GM23248 (cell line): ENCODE measurements at regions not wholly inside any gene's neighbourhood (a gene's known extent, or its start where the extent isn't known, plus 50 kb on each side); places are given as distances from the start of the nearest gene placed in this dataset.

ENCODE experiments used
- DNase-seq: peaks from one replicate; pipeline ENCODE4 v3.0.0-alpha.2; 2015
- H2AFZ ChIP-seq: fragments of 200-600 bp; sonication (generic); 2 replicates; pipeline ENCODE4 v1.6.1; 2016; ENCODE audit warnings: antibody characterized with exemption
- H3F3A ChIP-seq: fragments of 200-600 bp; sonication (generic); 2 replicates; pipeline ENCODE4 v1.6.1; 2016; ENCODE audit warnings: mild to moderate bottlenecking, antibody characterized with exemption, mixed run types; ENCODE audit not compliant: insufficient read depth
- H3K27ac ChIP-seq: fragments of 200-600 bp; sonication (generic); 2 replicates; pipeline ENCODE4 v1.5.1; 2016; ENCODE audit warnings: mild to moderate bottlenecking
- H3K27me3 ChIP-seq: fragments of 200-600 bp; sonication (generic); replicated peaks from 2 replicates; pipeline ENCODE4 v1.6.1; 2016; ENCODE audit warnings: mild to moderate bottlenecking; ENCODE audit not compliant: insufficient read depth
- H3K36me3 ChIP-seq: fragments of 200-600 bp; sonication (generic); 2 replicates; pipeline ENCODE4 v1.6.1; 2016; ENCODE audit warnings: low read depth, mild to moderate bottlenecking
- H3K4me1 ChIP-seq: fragments of 200-600 bp; sonication (generic); 2 replicates; pipeline ENCODE4 v1.6.1; 2016; ENCODE audit warnings: mild to moderate bottlenecking; ENCODE audit not compliant: insufficient read depth
- H3K4me2 ChIP-seq: fragments of 200-600 bp; sonication (generic); one replicate; pipeline ENCODE4 v1.6.1; 2016; ENCODE audit warnings: mild to moderate bottlenecking; ENCODE audit not compliant: unreplicated experiment
- H3K4me3 ChIP-seq: fragments of 200-600 bp; sonication (generic); 2 replicates; pipeline ENCODE4 v1.5.1; 2016; ENCODE audit warnings: mild to moderate bottlenecking
- H3K79me2 ChIP-seq: fragments of 200-600 bp; sonication (generic); 2 replicates; pipeline ENCODE4 v1.6.1; 2016; ENCODE audit warnings: mild to moderate bottlenecking; ENCODE audit not compliant: insufficient read depth
- H3K9ac ChIP-seq: fragments of 200-600 bp; sonication (generic); 2 replicates; pipeline ENCODE4 v1.6.1; 2016; ENCODE audit warnings: mild to moderate bottlenecking
- H3K9me2 ChIP-seq: fragments of 200-600 bp; sonication (generic); 2 replicates; pipeline ENCODE4 v1.6.1; 2016; ENCODE audit warnings: mixed run types, mild to moderate bottlenecking, moderate library complexity; ENCODE audit not compliant: insufficient read depth
- H3K9me3 ChIP-seq: fragments of 200-600 bp; sonication (generic); one replicate; pipeline ENCODE4 v1.6.1; 2017; ENCODE audit warnings: low read depth
- H4K20me1 ChIP-seq: fragments of 200-600 bp; sonication (generic); 2 replicates; pipeline ENCODE4 v1.6.0; 2016; ENCODE audit not compliant: insufficient read depth
- EZH2 ChIP-seq: fragments of 200-600 bp; sonication (generic); IDR thresholded peaks from 2 replicates; pipeline ENCODE4 v1.6.1; 2018; ENCODE audit warnings: antibody characterized with exemption, mild to moderate bottlenecking; ENCODE audit not compliant: insufficient read depth, poor library complexity, severe bottlenecking
- EZH2phosphoT487 ChIP-seq: fragments of 200-600 bp; sonication (generic); IDR thresholded peaks from 2 replicates; pipeline ENCODE4 v1.6.1; 2018; ENCODE audit warnings: antibody characterized with exemption, moderate library complexity, mild to moderate bottlenecking, low read depth; ENCODE audit not compliant: insufficient read depth
- WGBS, 2 experiments: methylation state at CpG; one replicate each; pipeline ENCODE4 v1.1.6; 2015 to 2017; ENCODE audit warnings: low lambda C conversion rate in 2 of 2, low coverage in 1 of 2; ENCODE audit errors: missing lambda C conversion rate in 2 of 2; 5-methylcytosine and 5-hydroxymethylcytosine counted together
- in situ Hi-C: fragments of 300-500 bp; cut with MboI; formaldehyde crosslinking; loops from 2 replicates; pipeline ENCODE4 v1.15.0; 2020

DNA sequence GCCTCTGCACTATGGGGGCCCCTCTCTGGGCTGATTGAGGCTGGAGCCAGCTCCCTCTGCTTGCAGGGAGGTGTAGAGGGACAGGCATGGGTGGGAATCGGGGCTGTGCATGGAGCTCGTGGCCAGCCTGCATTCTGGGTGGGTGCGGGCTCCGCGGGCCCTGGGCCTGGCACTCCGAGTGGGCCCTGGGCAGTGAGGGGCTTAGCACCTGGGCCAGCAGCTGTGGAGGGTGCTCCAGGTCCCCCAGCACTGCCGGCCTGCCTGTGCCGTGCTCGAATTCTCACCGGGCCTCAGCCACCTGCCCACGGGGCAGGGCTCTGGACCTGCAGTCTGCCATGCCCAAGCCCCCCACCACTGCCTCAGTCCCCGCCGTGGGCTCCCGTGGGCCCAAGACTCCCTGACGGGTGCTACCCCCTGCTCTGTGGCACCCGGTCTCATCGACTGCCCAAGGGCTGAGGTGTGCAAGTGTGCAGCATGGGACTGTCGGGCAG is 681.2 kb downstream of the PDHA2 start:
- no peak overlapping the region for H3K4me2 ChIP-seq
- no peaks in the 10 kb centered on the region for H3K36me3 ChIP-seq
- no peak for DNase-seq
- TF ChIP-seq EZH2 = no peak
- no peak for TF ChIP-seq EZH2phosphoT487
- 43 to 50% methylated on average over 18 of the region's 18 CpGs for WGBS, 2 experiments
- peaks cover 3% of the 10 kb centered on the region for H3K9me3 ChIP-seq
- H2AFZ ChIP-seq = no peak overlapping the region
- no peaks in the 10 kb centered on the region for H3K9me2 ChIP-seq
- no peaks in the 10 kb centered on the region for H3F3A ChIP-seq
- in situ Hi-C loops = no loop called here
- no peaks in the 10 kb centered on the region for H3K27me3 ChIP-seq
- no peak overlapping the region for H3K27ac ChIP-seq
- no peak overlapping the region for H3K9ac ChIP-seq
- H3K4me1 ChIP-seq = no peaks in the 10 kb centered on the region
- H3K4me3 ChIP-seq = no peak overlapping the region
- no peaks in the 10 kb centered on the region for H4K20me1 ChIP-seq
- no peaks in the 10 kb centered on the region for H3K79me2 ChIP-seq

DNA sequence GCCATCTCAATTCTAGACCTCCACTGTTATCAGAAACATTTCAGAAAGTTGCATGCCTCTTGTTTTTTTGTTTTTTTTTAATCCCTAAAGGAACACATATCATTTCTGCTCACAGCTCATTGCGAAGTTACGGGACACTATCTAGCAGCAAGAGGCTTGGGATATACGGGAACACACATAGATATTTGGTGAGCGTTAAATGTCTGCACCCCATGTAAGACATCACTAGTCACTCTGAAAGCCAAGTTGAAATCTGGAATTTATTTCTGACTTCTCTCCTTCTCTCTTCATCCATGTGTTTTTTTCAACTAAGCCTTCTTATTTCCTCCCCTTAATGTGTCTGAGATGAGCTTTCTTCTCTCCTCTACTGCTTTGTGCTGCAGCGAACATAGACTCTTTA is 683.7 kb downstream of the PDHA2 start:
- no peaks in the 10 kb centered on the region for H3K79me2 ChIP-seq
- no peaks in the 10 kb centered on the region for H4K20me1 ChIP-seq
- no peaks in the 10 kb centered on the region for H3K9me2 ChIP-seq
- no peaks in the 10 kb centered on the region for H3F3A ChIP-seq
- no peaks in the 10 kb centered on the region for H3K9me3 ChIP-seq
- H2AFZ ChIP-seq = no peak overlapping the region
- H3K9ac ChIP-seq = no peak overlapping the region
- DNase-seq = no peak
- no peaks in the 10 kb centered on the region for H3K4me1 ChIP-seq
- WGBS, 2 experiments = 1 to 6% methylated on average over 5 of the region's 5 CpGs
- H3K4me2 ChIP-seq = no peak overlapping the region
- no peaks in the 10 kb centered on the region for H3K36me3 ChIP-seq
- no peak for TF ChIP-seq EZH2phosphoT487
- no peak for TF ChIP-seq EZH2
- in situ Hi-C loops = no loop called here
- H3K27me3 ChIP-seq = no peaks in the 10 kb centered on the region
- H3K27ac ChIP-seq = no peak overlapping the region
- H3K4me3 ChIP-seq = no peak overlapping the region

DNA sequence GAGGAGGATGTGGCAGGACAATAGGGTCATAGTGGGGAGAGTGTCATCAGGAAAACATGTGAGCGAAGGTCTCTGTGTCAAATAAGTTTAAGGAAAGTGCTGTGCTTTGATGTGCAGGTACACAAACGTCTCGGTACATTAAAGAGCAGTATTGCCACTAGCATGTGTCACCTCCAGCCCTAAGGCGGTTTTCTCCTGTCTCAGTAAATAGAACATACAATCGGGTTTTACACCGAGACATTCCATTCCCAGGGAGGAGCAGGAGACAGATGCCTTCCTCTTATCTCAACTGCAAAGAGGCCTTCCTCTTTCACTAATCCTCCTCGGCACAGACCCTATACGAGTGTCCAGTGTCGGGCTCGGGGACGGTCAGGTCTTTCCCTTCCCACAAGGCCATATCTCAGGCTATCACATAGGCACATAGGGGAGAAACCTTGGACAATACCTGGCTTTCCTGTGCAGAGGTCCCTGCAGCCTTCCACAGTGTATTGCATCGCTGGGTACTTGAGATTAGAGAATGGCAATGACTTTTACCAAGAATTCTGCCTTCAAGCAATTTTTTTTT is 684.5 kb downstream of the PDHA2 start:
- in situ Hi-C loops = no loop called here
- no peaks in the 10 kb centered on the region for H3K4me1 ChIP-seq
- no peaks in the 10 kb centered on the region for H3K9me3 ChIP-seq
- DNase-seq = no peak
- no peaks in the 10 kb centered on the region for H3K36me3 ChIP-seq
- no peak overlapping the region for H2AFZ ChIP-seq
- H3K4me3 ChIP-seq = no peak overlapping the region
- H3K27ac ChIP-seq = no peak overlapping the region
- H3K4me2 ChIP-seq = no peak overlapping the region
- H3K79me2 ChIP-seq = no peaks in the 10 kb centered on the region
- H3K9me2 ChIP-seq = no peaks in the 10 kb centered on the region
- no peak for TF ChIP-seq EZH2
- no peak for TF ChIP-seq EZH2phosphoT487
- no peak overlapping the region for H3K9ac ChIP-seq
- no peaks in the 10 kb centered on the region for H3F3A ChIP-seq
- H4K20me1 ChIP-seq = no peaks in the 10 kb centered on the region
- no peaks in the 10 kb centered on the region for H3K27me3 ChIP-seq
- 34% methylated on average over 12 of the region's 12 CpGs for WGBS, 2 experiments

DNA sequence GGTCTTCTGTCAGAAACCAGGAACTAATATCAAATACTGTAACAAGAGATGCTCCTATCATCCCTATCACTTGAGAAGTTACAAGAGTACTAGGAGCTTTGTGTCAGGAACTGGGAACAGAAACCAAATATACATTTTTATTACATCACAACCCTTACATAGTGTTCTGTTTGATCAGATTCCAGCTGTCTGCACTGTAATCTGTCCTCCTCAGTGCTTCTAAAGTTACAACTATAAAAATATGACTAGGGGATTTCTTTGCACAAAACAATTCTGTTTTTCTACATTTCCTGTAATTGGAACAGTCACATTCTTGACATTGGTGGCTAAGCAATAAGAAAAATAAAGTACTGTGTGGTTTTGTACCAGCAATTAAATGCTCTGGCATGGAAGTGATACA is 686.0 kb downstream of the PDHA2 start:
- no peak overlapping the region for H2AFZ ChIP-seq
- H3K4me1 ChIP-seq = no peaks in the 10 kb centered on the region
- H3K9ac ChIP-seq = no peak overlapping the region
- no peak for TF ChIP-seq EZH2phosphoT487
- H3F3A ChIP-seq = no peaks in the 10 kb centered on the region
- H3K4me2 ChIP-seq = no peak overlapping the region
- in situ Hi-C loops = no loop called here
- H3K27ac ChIP-seq = no peak overlapping the region
- H3K9me2 ChIP-seq = no peaks in the 10 kb centered on the region
- no peaks in the 10 kb centered on the region for H3K36me3 ChIP-seq
- no peaks in the 10 kb centered on the region for H3K9me3 ChIP-seq
- no peaks in the 10 kb centered on the region for H3K79me2 ChIP-seq
- no peak for DNase-seq
- H4K20me1 ChIP-seq = no peaks in the 10 kb centered on the region
- H3K4me3 ChIP-seq = no peak overlapping the region
- H3K27me3 ChIP-seq = no peaks in the 10 kb centered on the region

DNA sequence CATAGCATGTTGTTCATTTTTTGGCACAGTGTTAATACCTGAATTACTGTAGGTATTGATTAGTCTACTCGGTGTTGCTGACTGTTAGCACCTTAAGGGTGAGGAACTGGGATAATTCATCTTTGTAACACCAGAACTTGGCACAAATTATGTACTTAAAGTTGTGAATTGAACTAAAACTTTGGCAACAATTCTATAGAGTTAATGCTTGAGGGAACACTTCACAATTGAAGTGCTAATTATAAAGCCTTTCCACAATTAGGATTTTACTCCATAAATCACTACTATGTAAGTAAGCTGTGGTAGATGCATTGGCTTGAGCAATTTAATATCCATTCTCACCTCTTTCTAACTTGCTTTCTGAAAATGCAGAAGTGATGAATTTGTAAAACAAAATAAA is 686.7 kb downstream of the PDHA2 start:
- H3K27ac ChIP-seq = no peak overlapping the region
- H3K27me3 ChIP-seq = no peaks in the 10 kb centered on the region
- no peaks in the 10 kb centered on the region for H3K9me2 ChIP-seq
- in situ Hi-C loops = no loop called here
- no peaks in the 10 kb centered on the region for H3K9me3 ChIP-seq
- no peaks in the 10 kb centered on the region for H3K36me3 ChIP-seq
- H4K20me1 ChIP-seq = no peaks in the 10 kb centered on the region
- 0 to 7% methylated on average over 1 of the region's 1 CpG for WGBS, 2 experiments
- H3K4me1 ChIP-seq = no peaks in the 10 kb centered on the region
- no peak for DNase-seq
- no peak for TF ChIP-seq EZH2
- H3K4me3 ChIP-seq = no peak overlapping the region
- no peaks in the 10 kb centered on the region for H3F3A ChIP-seq
- no peaks in the 10 kb centered on the region for H3K79me2 ChIP-seq
- no peak overlapping the region for H3K4me2 ChIP-seq
- H3K9ac ChIP-seq = no peak overlapping the region
- H2AFZ ChIP-seq = no peak overlapping the region
